NCI-H1694 treated with DMSO at 0.1 percent for 48 hours (cell line): ENCODE measurements at regions not wholly inside any gene's neighbourhood (a gene's known extent, or its start where the extent isn't known, plus 50 kb on each side); places are given as distances from the start of the nearest gene placed in this dataset.

Source experiments
- DNase-seq: peaks from one replicate; lab custom pipeline; 2025; lab: John Stamatoyannopoulos, UW

GRCh38 chr20:52637201-52637600, 335.0 kb upstream of the TSHZ2 start:
- no peak for DNase-seq

GRCh38 chr20:52631469-52631868, 340.7 kb upstream of the TSHZ2 start:
- DNase-seq = no peak

- DNase-seq = no peak
These were observed 342.0 kb upstream of the TSHZ2 start for GRCh38 chr20:52630138-52630537.

- DNase-seq = no peak
These were observed 347.9 kb upstream of the TSHZ2 start for GRCh38 chr20:52624281-52624680.

- DNase-seq = no peak
These were observed 350.1 kb upstream of the TSHZ2 start for GRCh38 chr20:52622081-52622480.

GRCh38 chr20:52621401-52621800, 350.8 kb upstream of the TSHZ2 start:
- no peak for DNase-seq

GRCh38 chr20:52619671-52620070, 352.5 kb upstream of the TSHZ2 start:
- DNase-seq = no peak

GRCh38 chr20:52619101-52619500, 353.1 kb upstream of the TSHZ2 start:
- no peak for DNase-seq

GRCh38 chr20:52616629-52617028, 355.5 kb upstream of the TSHZ2 start:
- DNase-seq = no peak

- DNase-seq = no peak
These were observed 357.9 kb upstream of the TSHZ2 start for GRCh38 chr20:52614051-52614863.

- no peak for DNase-seq
These were observed 360.0 kb upstream of the TSHZ2 start for GRCh38 chr20:52612046-52612632.

GRCh38 chr20:52610749-52611148, 361.4 kb upstream of the TSHZ2 start:
- no peak for DNase-seq

- no peak for DNase-seq
These were observed 370.7 kb upstream of the TSHZ2 start for GRCh38 chr20:52601295-52601971.

- DNase-seq = no peak
These were observed 375.9 kb upstream of the TSHZ2 start for GRCh38 chr20:52596256-52596655.

GRCh38 chr20:52595518-52595917, 376.6 kb upstream of the TSHZ2 start:
- no peak for DNase-seq

- no peak for DNase-seq
These were observed 378.5 kb upstream of the TSHZ2 start for GRCh38 chr20:52593654-52594053.

GRCh38 chr20:52592567-52592966, 379.6 kb upstream of the TSHZ2 start:
- DNase-seq = no peak

GRCh38 chr20:52590100-52590499, 382.1 kb upstream of the TSHZ2 start:
- DNase-seq = no peak

- DNase-seq = no peak
These were observed 382.8 kb upstream of the TSHZ2 start for GRCh38 chr20:52589251-52589812.

GRCh38 chr20:52586660-52587059, 385.5 kb upstream of the TSHZ2 start:
- DNase-seq = no peak

GRCh38 chr20:52585333-52585732, 386.8 kb upstream of the TSHZ2 start:
- no peak for DNase-seq

- no peak for DNase-seq
These were observed 387.0 kb upstream of the ZFP64 start for GRCh38 chr20:52578559-52578958.

GRCh38 chr20:52577696-52578095, 386.1 kb upstream of the ZFP64 start:
- no peak for DNase-seq
